Tibial artery (tissue), 4 donors: ENCODE measurements at regions not wholly inside any gene's neighbourhood (a gene's known extent, or its start where the extent isn't known, plus 50 kb on each side); places are given as distances from the start of the nearest gene placed in this dataset.

Experiments used
- DNase-seq, 2 donors: peaks; one replicate each; pipeline ENCODE4 v3.0.0-alpha.2; 2019
- H3K27ac ChIP-seq, 2 donors: fragments of 200-600 bp; sonication (generic) in 1 of 2; 1 replicate in 1 of 2; 2 replicates in 1 of 2; pipeline ENCODE4 v1.5.1; 2018 to 2019; ENCODE audit warnings: mild to moderate bottlenecking in 1 of 2
- H3K27me3 ChIP-seq, 2 donors: fragments of 200-600 bp; sonication (generic) in 1 of 2; one replicate each; pipeline versions ENCODE4 v1.5.1 to v1.6.0; 2016 to 2019
- H3K36me3 ChIP-seq, 3 donors: fragments of 200-600 bp; sonication (generic) in 2 of 3; one replicate each; pipeline ENCODE4 v1.5.1; 2016 to 2019; ENCODE audit warnings: mild to moderate bottlenecking in 2 of 3
- H3K4me1 ChIP-seq, 4 donors: fragments of 200-600 bp; sonication (generic) in 2 of 4; 1 replicate in 3 of 4; 2 replicates in 1 of 4; pipeline ENCODE4 v1.5.1; 2016 to 2019
- H3K4me3 ChIP-seq, 2 donors: fragments of 200-600 bp; sonication (generic) in 1 of 2; 1 replicate in 1 of 2; 2 replicates in 1 of 2; pipeline ENCODE4 v1.5.1; 2018 to 2019; ENCODE audit warnings: mild to moderate bottlenecking in 2 of 2
- H3K9me3 ChIP-seq, 3 donors: fragments of 200-600 bp; sonication (generic) in 1 of 3; one replicate each; pipeline ENCODE4 v1.5.1; 2016 to 2019
- CTCF ChIP-seq, 2 experiments: fragments of 200-600 bp in 1 of 2; fragments of 450-650 bp in 1 of 2; IDR thresholded peaks; one replicate each; pipeline ENCODE4 v1.5.1; 2017 to 2019; ENCODE audit warnings: antibody characterized with exemption in 2 of 2, mild to moderate bottlenecking in 1 of 2, moderate library complexity in 1 of 2
- intact Hi-C: fragments of 100-400 bp; cut with DNase I; formaldehyde crosslinking; loops from one replicate; pipeline ENCODE4 v1.15.0; 2023; ENCODE audit warnings: low total_unique reads

- Histone ChIP-seq H3K4me1 (no peaks in the 10 kb centered on the region), H3K36me3 (no peaks in the 10 kb centered on the region), H3K27ac (no peak overlapping the region), H3K27me3 (no peaks in the 10 kb centered on the region), H3K4me3 (no peak overlapping the region), H3K9me3 (no peaks in the 10 kb centered on the region)
- intact Hi-C loops = no loop called here
- peak in 1 of 2 donors; percentile 37 for DNase-seq
- no peak for TF ChIP-seq CTCF (IDR thresholded peaks at IDR 0.05)
Measured at GRCh38 chr6:102356170-102356569, 962.7 kb downstream of the GRIK2 start.

DNA sequence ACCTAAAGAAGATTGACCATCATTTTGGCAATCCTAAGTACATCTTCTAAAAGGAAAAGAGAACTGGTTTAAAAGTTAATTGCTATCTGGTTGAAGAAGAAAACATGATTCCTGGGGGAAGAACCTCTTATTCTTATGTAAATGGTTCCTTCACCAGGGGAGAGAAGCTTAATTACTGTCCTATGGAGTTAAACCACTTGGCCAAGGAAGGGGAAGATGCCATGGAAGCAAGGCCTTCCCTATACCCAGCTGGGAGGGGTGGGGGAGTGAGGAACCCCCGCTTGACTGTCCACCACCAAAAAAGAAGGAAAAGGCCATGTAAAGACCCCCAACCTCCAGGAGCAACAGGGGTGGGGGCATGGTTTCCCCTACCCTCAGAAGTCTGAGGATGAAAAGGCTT lies 962.1 kb downstream of the GRIK2 start:
- no peak overlapping the region for H3K27ac ChIP-seq
- H3K36me3 ChIP-seq = no peaks in the 10 kb centered on the region
- H3K4me3 ChIP-seq = no peak overlapping the region
- H3K9me3 ChIP-seq = no peaks in the 10 kb centered on the region
- H3K27me3 ChIP-seq = no peaks in the 10 kb centered on the region
- intact Hi-C loops = no loop called here
- TF ChIP-seq CTCF (IDR thresholded peaks at IDR 0.05) = no peak
- no peaks in the 10 kb centered on the region for H3K4me1 ChIP-seq
- no peak for DNase-seq

DNA sequence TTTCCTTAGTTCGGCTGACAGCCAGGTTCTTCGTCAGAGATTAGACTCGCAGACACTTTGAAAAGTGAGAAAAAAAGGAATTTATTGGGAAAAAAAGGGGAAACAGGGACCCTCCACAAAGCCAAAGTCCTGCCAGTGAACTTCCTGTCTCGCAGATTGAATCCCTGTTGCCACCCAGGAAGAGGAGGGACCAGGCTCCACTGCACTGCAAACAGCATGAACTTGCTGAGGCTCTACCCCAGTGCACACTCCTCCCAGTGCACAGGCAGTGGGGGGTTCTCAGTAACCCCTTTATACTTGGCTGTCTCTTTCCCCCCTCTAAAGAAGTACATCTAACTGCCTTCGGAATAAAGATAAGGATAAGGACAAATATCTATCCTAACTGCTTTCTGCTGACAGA lies 959.0 kb downstream of the GRIK2 start:
- intact Hi-C loops = no loop called here
- H3K4me3 ChIP-seq = no peak overlapping the region
- no peaks in the 10 kb centered on the region for H3K27me3 ChIP-seq
- no peaks in the 10 kb centered on the region for H3K4me1 ChIP-seq
- no peak overlapping the region for H3K27ac ChIP-seq
- DNase-seq = no peak
- no peaks in the 10 kb centered on the region for H3K36me3 ChIP-seq
- H3K9me3 ChIP-seq = no peaks in the 10 kb centered on the region
- no peak for TF ChIP-seq CTCF (IDR thresholded peaks at IDR 0.05)

GRCh38 chr6:102344769-102345168 lies 951.3 kb downstream of the GRIK2 start:
- no peaks in the 10 kb centered on the region for H3K9me3 ChIP-seq
- no peak for TF ChIP-seq CTCF (IDR thresholded peaks at IDR 0.05)
- DNase-seq = no peak
- H3K27ac ChIP-seq = no peak overlapping the region
- no peaks in the 10 kb centered on the region for H3K36me3 ChIP-seq
- H3K27me3 ChIP-seq = no peaks in the 10 kb centered on the region
- intact Hi-C loops = no loop called here
- H3K4me1 ChIP-seq = no peaks in the 10 kb centered on the region
- no peak overlapping the region for H3K4me3 ChIP-seq

DNA sequence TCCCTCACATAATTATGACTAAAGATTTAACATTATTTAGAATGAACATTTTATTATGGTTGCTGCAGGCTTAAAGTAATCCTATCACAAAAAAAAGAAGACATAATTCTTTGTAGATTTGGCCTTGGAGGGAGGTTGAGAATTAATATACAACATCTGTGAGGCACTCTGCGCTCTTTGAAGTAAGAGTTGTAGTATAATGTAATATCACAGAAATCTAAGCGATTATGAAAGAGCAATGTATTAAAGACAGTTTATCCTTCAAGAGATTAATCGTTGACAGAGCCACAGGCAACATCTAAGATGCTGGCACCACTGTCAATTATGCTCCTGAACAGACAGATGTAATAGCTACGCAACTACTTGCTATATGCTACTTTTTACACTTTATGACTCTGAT lies 946.8 kb downstream of the GRIK2 start:
- TF ChIP-seq CTCF (IDR thresholded peaks at IDR 0.05) = no peak
- Histone ChIP-seq H3K9me3 (no peaks in the 10 kb centered on the region), H3K4me3 (no peak overlapping the region), H3K27me3 (no peaks in the 10 kb centered on the region), H3K27ac (no peak overlapping the region), H3K4me1 (no peaks in the 10 kb centered on the region), H3K36me3 (no peaks in the 10 kb centered on the region)
- intact Hi-C loops = no loop called here
- no peak for DNase-seq

GRCh38 chr6:102333736-102334135 lies 940.2 kb downstream of the GRIK2 start:
- H3K9me3 ChIP-seq = no peaks in the 10 kb centered on the region
- no peaks in the 10 kb centered on the region for H3K4me1 ChIP-seq
- no peaks in the 10 kb centered on the region for H3K27me3 ChIP-seq
- no peak for DNase-seq
- intact Hi-C loops = no loop called here
- H3K27ac ChIP-seq = no peak overlapping the region
- no peak for TF ChIP-seq CTCF (IDR thresholded peaks at IDR 0.05)
- H3K36me3 ChIP-seq = no peaks in the 10 kb centered on the region
- H3K4me3 ChIP-seq = no peak overlapping the region
